IPS-18c (cell line): ENCODE measurements at regions not wholly inside any gene's neighbourhood (a gene's known extent, or its start where the extent isn't known, plus 50 kb on each side); places are given as distances from the start of the nearest gene placed in this dataset.
"Not testable (repeated sequence)": the region's sequence is repeated elsewhere in the genome, so short reads cannot be mapped to it uniquely, and the experiment has no call there.

ENCODE experiments used
- H3K4me3 ChIP-seq: 2 replicates; pipeline ENCODE4 v1.7.0; 2013; ENCODE audit warnings: low read depth, mild to moderate bottlenecking, low read length, moderate library complexity; ENCODE audit not compliant: insufficient read depth
- H3K9me3 ChIP-seq: one replicate; pipeline ENCODE4 v1.6.1; 2013; ENCODE audit warnings: mild to moderate bottlenecking, low read length, moderate library complexity; ENCODE audit not compliant: control insufficient read depth, insufficient read depth

DNA sequence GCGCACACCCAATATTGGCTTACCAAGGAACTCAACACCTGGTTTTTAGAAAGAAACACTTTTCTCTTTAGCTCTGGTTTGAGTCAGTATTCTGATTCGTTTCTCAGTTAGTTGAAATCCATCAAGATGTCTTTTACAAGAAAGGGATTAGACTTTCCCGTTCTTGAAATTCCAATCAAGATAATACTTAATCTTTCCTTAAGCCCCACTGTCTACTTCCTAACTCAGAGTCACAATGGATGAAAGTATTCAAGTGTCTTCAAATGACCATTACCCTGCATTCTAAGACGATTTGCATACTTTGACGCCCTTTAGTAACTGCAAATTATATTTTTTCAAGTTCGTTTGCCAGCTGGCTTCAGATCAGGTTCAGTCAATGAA, 189.8 kb downstream of the USP22 start:
- Histone ChIP-seq H3K4me3 (peak overlapping the region; percentile 65; the same call in 1 of the 2 replicates), H3K9me3 (no peaks in the 10 kb centered on the region)

DNA sequence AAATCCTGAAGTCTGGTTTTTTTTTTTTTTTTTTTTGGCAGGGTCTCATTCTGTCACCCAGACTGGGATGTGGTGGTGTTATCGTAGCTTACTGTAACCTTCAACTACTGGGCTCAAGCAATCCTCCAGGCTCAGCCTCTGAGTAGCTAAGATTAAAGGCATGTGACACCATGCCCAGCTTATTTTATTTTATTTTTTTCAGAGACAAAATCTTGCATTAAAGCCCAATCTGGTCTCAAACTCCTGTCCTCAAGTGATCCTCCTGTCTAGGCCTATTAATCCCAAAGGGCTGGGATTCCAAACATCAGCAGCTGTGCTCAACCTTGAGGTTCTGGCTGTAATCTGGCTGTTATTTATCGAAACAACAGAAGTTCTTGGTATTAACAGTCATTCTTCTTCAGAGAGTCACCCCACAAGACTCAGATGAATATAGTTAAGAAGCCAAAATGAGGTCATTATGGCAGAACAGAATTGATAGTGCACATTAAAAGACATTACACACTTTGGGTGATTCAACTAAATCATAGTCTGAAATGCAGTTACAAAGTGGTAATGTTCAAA, 186.8 kb downstream of the USP22 start:
- H3K9me3 ChIP-seq, H3K4me3 ChIP-seq: not testable (repeated sequence)

DNA sequence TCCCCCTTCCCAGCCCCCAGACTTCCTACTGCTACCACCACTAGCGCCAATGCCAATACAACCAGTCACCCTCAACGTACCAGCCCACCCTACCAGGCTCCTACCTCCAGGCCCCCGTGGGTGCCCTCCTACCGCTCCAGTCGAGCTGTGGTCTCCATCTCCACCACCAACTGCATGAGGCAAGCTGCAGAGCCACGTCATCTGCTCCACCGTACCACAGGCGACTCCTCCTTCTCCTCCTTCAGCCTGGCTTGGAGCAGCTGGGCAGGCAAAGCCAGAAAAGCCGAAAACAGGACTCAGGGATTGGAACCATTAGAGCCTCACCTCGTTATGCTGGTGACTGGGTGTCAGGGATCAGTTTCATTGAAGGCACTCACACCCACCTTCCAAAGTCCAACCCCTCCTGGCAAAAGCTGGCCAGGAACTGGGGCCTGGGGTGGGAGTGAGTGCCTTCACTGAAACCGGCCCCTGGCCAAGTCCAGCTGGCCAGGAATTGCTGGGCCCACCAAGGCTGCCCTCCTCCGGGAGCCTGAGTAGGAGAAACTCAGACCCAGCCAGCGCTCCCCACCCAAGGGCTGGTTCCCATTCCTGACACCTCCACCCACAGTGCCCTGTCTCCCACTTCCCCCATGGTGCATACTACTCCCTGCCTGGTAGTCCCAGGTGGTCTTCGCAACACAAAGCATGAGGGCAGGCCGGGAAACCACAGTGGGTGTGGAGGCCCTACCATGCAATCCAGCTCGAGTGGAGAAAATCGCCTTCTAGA, 176.2 kb downstream of the USP22 start:
- not testable (repeated sequence) for H3K4me3 ChIP-seq, H3K9me3 ChIP-seq

DNA sequence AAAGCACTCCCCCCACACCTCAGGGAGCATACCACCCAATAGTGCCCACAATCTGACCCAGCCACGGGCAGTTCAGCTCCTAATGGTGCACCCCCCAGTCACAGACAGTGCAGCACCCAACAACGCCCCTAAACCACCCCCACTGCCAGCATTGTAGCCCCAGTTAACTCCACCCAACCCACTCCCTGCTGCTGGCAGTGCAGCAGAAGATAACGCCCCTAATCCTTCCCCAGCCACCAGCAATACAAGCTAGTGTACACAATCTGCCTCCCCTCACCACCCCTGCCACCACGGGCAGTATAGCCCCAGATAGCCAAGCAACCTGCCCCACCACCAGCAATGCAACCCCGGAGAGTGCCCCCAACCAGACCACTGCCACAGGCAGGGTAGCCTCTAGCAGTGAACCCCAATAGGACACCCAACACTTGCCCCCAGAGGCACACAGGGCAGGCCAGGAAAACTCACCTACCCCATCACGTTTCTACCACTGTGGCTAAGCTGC, 175.3 kb downstream of the USP22 start:
- not testable (repeated sequence) for H3K4me3 ChIP-seq, H3K9me3 ChIP-seq

DNA sequence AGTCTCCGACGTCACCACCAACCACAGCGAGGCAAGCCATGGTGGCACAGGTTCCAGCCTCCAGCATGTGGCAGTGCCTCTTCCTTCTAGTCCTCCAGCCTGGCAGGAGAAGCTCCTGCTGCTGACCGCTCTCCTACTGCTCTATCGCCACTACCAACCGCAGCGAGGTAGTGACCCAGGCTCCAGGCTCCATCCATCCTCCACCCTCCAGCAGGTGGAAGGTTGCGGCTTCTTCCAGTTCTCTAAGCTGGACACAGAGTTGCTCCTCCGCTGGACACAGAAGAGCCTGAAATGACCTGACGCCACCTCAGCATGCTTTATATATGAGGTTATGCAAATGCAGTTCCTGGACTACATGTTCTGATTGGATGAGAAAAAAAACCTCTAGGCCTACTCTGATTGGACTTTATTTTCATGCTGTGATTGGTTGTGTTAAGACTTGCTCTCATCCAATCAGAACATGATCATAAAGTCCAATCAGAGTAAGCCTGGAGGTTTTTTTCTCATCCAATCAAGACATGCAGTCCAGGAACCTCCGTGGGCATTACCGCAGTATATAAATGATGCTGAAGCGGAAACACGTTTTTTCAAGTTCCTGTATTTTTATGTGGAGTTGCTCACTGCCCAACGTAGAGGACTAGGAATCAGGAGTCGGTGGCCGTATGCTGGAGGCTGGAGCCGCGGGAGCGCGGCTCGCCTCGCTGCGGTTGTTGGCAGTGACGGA, 174.7 kb downstream of the USP22 start:
- peak overlapping the region; percentile 58 for H3K4me3 ChIP-seq
- not testable (repeated sequence) for H3K9me3 ChIP-seq

DNA sequence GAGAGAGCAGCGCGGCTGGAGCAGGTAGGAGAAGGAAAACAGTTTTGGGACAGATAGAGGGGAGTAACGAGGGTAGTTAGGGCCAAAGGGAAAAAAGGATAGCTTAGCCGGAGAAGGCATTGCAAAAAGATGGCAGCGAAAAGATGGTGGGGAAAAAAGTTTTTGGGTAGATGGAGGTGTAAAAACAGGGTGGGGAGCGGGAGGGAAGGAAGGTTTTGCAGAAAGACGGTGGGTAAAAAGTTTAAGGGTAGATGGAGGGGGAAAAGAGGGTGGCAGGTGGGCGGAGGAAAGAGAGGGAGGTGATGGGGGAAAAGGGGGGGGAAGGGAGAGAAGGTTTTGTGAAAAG, 174.2 kb downstream of the USP22 start:
- H3K9me3 ChIP-seq = not testable (repeated sequence)
- H3K4me3 ChIP-seq = peak overlapping the region; percentile 58

DNA sequence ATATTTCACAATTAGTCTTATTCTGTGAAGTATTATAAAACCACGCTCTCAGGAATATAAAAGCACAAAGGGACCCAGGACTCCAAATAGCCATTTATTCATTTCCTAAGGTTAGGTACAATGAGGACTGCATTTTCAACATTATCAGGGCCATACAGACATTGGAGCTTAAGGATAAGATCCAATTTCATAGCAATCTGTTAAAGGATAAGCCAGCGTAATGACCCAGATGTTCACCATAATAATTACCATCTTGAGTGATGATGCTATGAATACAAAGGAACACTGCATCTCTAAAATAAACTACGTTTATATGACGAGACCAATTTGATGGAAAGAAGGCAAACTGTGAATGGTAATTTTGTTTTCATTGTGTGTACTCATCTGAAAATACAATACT, 169.6 kb downstream of the USP22 start:
- not testable (repeated sequence) for H3K4me3 ChIP-seq, H3K9me3 ChIP-seq

DNA sequence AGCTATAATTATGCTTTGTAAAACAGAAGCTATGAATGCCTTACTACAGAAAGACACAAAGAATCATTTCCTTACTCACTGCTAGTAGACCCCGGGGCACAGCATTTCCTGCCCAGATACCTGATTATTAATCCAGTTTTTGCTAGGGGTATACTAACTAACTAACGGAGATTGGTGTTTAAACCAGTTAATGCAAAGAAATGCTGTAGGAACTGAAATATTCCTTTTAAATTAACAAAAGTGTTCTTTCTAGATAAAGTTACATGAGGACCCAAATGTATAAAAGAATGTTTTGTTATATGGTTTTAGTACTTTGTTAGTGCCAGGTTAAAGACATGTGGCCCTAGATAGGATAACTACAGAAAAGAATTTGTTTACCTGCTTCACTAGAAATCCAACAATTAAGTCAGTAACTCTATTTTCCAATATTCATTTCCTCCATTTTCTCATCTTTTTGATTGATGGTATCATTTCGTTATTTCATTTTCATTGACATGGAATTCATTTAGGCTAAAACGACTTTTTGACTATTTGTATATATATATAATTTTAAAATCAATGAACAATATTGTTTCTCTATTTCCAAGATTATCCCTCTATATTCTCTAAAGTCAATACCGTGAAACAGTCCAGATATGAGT, 169.0 kb downstream of the USP22 start:
- not testable (repeated sequence) for H3K9me3 ChIP-seq, H3K4me3 ChIP-seq

DNA sequence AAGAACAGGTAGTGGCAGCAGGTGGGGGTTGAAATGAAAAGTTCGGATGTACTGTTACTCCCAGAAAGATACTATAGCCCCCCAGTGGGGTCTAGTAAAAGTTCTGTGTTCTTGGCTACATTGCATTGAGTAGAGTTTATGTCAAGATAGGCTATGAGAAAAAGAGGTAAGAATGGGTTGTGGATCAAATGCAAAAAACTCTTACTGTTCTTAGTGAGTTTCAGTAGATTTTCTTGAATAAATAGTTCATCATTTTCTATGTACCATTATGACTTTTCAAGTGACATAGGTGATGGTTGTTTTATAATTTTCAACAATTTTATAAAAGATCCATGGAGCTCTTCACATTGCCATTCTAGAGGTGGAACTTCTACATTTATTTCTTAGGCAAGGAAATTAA, 165.4 kb downstream of the USP22 start:
- not testable (repeated sequence) for H3K9me3 ChIP-seq, H3K4me3 ChIP-seq

DNA sequence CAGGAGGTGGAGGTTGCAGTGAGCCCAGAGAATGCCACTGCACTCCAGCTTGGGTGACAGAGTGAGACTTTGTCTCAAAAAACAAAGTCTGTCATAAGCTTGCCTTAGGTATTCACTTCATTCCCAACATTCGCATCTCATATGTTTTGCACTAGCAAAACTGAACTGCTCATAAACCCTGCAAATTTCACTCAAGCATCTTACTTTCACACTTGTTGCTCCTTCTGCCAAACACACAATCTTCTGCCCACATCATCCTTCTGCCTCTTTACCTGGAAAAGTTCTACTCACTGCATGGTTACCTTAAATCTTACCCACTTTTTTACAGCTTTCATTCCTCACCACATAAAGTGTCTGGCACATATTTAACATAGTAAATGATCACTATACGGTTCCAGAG, 152.5 kb downstream of the USP22 start:
- H3K9me3 ChIP-seq = no peaks in the 10 kb centered on the region

DNA sequence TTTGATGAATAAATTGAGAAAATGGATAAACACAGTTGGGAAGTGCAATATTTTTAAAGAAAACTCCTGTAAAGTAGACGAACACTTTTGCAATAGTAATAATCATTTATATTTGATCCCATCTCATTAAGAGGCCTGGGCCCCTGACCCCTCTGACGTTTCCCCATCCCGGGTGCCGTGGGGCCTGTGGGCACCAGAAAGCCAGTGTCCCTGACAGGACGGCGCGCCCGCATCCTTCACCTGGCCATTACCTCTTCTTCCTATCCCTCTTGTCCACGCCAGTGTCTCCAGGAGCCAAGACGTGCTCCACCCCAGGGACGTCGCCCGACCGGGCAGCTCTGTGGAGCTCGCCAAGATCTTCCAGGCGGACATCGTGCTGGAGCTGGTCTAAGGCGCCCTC, 147.4 kb downstream of the USP22 start:
- H3K9me3 ChIP-seq, H3K4me3 ChIP-seq: not testable (repeated sequence)

More for the DNA sequence above, 152.5 kb downstream of the USP22 start:
- no peak overlapping the region for H3K4me3 ChIP-seq

DNA sequence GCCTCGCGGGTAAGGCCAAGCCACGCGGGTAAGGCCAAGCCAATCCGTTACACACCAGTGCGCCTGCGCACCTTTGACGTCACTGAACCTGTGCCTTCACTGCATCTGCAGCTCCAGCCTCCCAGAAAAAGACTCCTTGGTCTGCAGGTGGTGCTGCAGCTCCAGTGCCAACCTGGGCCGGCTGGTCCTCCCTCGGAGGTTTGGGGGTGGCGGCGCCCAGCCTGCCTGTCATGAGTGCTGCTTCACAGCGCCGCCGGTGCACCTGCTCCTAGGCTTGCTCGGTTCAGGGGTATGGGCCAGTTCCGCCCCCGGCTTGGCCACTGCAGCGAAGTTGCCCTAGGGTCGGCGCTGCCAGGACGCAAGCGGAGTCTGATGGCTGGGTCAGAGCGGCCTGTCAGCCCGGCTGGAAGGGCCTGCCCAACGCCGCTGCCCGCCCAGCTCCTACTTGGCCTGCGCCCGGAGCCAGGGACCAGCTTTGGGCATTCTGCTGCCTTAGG, 146.6 kb downstream of the USP22 start:
- H3K4me3 ChIP-seq = no peak overlapping the region

DNA sequence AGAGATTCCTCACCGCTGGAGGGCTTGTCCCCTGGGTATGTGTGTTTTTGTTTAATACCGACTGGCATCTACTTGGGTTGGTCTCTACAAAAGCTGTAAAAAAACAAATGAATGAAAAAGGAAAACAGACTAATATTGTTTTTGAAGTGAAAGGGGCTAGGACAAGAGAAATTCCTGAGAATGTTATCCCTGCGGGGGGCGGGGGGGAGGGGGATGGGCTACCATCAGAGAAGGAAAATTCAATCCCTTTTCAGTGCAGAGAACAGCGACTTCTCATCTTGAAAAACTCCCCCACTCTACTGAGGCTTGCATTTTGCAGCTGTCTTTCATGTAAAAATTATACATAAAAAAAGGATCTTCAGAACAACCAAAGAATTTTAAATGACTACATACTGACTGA, 144.1 kb downstream of the USP22 start:
- not testable (repeated sequence) for H3K4me3 ChIP-seq, H3K9me3 ChIP-seq

More for the DNA sequence above, 146.6 kb downstream of the USP22 start:
- H3K9me3 ChIP-seq = no peaks in the 10 kb centered on the region

DNA sequence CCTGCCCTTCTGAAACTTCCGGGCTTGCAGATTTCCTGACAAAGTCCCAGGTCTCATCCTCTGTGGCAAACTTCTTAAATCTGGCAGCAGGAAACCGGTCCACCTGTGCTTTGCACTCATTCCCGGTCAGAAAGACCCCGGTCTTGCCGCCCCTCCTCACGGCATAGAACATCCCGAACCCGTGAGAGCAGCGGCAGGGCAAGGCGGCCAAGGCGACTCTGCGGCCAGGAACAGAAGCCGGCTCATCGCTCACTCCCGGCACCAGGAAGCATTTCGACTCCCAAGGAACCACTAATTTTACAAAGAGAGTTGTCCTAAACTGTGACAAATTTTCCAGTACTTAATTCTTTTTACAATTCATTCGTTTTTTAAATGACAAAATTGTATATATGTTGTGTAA, 140.3 kb downstream of the USP22 start:
- not testable (repeated sequence) for H3K4me3 ChIP-seq, H3K9me3 ChIP-seq

DNA sequence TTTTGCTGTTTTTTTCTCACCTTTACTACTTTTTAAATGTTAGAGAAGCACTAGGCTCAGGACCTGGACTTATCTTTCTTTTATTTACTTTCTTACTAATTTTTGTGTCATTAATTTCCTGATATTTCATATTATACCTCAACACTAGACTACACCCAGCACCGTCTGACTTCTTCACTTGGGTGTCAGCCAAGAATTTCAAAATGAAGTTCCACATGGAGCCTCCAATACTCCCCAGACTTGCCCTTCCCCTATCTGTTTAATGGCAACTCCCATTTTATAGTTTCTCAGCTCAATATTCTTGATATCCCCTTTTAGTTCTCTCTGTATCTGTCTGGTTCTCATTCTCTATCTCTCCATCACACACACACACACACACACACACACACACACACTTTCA, 139.3 kb downstream of the USP22 start:
- H3K4me3 ChIP-seq, H3K9me3 ChIP-seq: not testable (repeated sequence)

DNA sequence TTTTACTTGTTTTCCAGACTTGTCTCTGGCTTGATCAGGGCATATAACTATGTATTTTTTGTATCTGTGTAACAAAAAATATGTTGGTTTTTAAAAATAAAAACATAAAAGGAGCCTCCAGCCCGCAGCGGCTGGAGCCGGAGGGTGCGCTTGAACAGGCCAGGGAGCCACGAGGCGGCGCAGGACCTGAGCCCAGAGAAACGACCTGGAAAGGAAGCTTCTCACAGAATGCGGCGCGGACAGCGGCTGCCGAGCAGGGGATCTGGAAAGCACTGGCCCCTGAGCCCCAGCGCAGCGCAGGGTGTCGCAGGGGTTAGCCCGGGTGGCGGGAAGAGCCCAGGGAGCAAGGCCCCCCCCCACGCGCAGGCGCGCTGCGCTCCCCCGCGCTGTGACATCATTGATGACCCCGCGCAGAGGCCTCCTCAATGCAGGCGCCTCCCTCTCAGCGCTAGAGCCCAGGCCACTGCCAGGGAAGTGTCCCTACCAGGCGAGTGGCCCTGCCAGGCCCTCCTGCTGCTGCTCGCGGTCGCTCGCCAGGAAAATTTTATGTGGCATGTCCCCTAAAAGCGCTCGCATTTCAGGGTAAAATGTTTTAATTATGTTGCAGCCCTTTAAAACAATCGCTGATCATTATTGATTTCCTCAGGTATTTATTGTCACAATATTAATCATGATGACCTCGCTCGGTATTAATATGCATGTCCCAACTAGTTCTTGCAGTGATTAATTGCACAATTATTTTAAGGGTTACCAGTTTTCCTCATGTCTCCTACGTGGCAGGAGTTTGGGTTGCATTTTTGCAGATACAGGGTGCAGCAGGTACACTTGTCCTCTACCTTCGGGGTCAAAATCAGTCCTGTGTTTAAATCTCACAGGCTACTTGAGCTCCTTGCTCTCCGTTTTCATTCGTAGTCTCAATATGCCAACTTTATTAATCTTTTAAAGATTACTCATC, 134.2 kb downstream of the USP22 start:
- peak overlapping the region; percentile 25; the same call in 1 of the 2 replicates for H3K4me3 ChIP-seq
- no peaks in the 10 kb centered on the region for H3K9me3 ChIP-seq

DNA sequence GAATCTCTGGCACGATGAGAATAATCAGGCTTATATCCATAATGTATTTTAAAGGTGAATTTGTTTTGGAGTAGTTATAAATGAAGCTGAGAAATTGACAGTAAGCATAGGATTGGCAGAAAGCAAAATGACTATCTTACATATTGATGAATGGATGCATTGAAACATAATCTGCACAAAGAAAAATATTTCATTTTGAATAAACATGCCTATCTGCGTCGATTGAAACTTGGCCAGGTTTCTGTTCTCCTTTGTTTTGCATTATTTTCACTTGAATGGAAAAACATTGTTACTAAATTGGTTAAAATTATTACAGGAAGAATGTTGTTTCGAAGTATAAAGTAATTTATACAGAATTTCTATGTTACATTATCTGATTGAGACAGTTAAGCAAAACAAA, 128.2 kb downstream of the USP22 start:
- H3K9me3 ChIP-seq = no peaks in the 10 kb centered on the region

More for the DNA sequence above, 128.2 kb downstream of the USP22 start:
- H3K4me3 ChIP-seq = no peak overlapping the region
